Mammary epithelial cell (primary cell): ENCODE measurements at regions not wholly inside any gene's neighbourhood (a gene's known extent, or its start where the extent isn't known, plus 50 kb on each side); places are given as distances from the start of the nearest gene placed in this dataset.

Source experiments
- CTCF ChIP-seq, 2 donors: IDR thresholded peaks in 1 of 2; conservative IDR thresholded peaks in 1 of 2; 2 replicates each; pipeline ENCODE4 v1.5.1; 2011 to 2012; ENCODE audit warnings: inconsistent platforms in 2 of 2, low read length in 2 of 2, mild to moderate bottlenecking in 2 of 2, control low read depth in 1 of 2, low read depth in 1 of 2; ENCODE audit not compliant: insufficient read depth in 1 of 2; ENCODE audit errors: extremely low read depth in 1 of 2
- EZH2 ChIP-seq: IDR thresholded peaks from 2 replicates; pipeline ENCODE4 v1.6.1; 2012; ENCODE audit warnings: low read length, inconsistent platforms, borderline replicate concordance

- TF ChIP-seq CTCF (conservative IDR thresholded peaks at IDR 0.05 in 1 of 2, IDR thresholded peaks at IDR 0.05 in 1 of 2; ENCODE audit: extremely low read depth in 1 of 2, insufficient read depth in 1 of 2, low read depth in 1 of 2, low read length in 2 of 2) (no peak), EZH2 (no peak)
These were observed 103.4 kb upstream of the FOXA2 start for GRCh38 chr20:22687676-22688349.
